ENCODE measurements at regions not wholly inside any gene's neighbourhood (a gene's known extent, or its start where the extent isn't known, plus 50 kb on each side); places are given as distances from the start of the nearest gene placed in this dataset.

GRCh38 chr6:23307516-23307915, 738.1 kb downstream of the HDGFL1 start:
- no peak for DNase-seq (ENCODE audit: low read depth)
- TF ChIP-seq CTCF (conservative IDR thresholded peaks at IDR 0.05; ENCODE audit: low read depth, low read length) = no peak
- no peak overlapping the region for H3K4me3 ChIP-seq (ENCODE audit: low read length)

- no peak for TF ChIP-seq CTCF (conservative IDR thresholded peaks at IDR 0.05; ENCODE audit: low read depth, low read length)
- DNase-seq (ENCODE audit: low read depth) = no peak
- no peak overlapping the region for H3K4me3 ChIP-seq (ENCODE audit: low read length)
Measured at GRCh38 chr6:23308166-23308565, 738.8 kb downstream of the HDGFL1 start.

DNA sequence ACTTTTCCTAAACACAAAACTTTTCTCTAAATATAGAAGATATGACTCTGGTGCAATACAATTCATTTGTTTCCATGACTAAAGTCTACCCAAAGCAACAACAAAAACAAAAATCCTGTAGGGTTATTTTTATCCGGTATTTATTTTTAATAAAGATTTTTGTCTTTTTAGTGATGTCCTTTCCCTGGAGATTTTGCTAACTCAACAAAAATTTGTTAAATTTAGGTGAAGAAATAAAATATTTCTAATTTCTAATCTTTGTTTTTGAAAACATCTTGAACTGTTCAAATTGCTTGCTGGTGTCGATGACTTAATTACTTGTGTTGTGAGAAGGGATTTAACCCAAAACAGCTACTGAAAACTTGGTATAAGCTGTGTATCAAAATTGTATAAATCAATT, 741.8 kb downstream of the HDGFL1 start:
- H3K4me3 ChIP-seq (ENCODE audit: low read length) = no peak overlapping the region
- TF ChIP-seq CTCF (conservative IDR thresholded peaks at IDR 0.05; ENCODE audit: low read depth, low read length) = no peak
- no peak for DNase-seq (ENCODE audit: low read depth)

- H3K4me3 ChIP-seq (ENCODE audit: low read length) = no peak overlapping the region
- no peak for TF ChIP-seq CTCF (conservative IDR thresholded peaks at IDR 0.05; ENCODE audit: low read depth, low read length)
- DNase-seq (ENCODE audit: low read depth) = no peak
Measured at GRCh38 chr6:23316131-23316530, 746.8 kb downstream of the HDGFL1 start.

DNA sequence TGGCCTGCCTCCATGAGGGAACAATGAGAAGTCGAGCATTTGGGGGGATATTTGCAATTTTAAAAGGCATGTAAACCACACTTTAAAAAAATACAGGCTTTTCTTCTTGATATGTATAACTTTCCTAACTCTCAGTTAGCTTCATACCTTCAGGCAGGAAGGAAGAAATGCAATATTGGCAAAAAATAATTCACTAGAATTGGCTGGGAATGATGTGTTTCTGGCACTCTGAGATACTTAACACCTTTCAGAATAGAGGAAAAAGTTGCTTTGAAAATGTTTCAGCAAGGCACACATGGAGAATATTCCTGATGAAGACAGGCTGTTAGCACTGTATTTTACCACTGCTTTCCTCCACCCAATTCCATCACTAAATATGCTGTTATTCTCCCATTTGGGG, 747.6 kb downstream of the HDGFL1 start:
- H3K4me3 ChIP-seq (ENCODE audit: low read length) = no peak overlapping the region
- DNase-seq (ENCODE audit: low read depth) = no peak
- no peak for TF ChIP-seq CTCF (conservative IDR thresholded peaks at IDR 0.05; ENCODE audit: low read depth, low read length)

DNA sequence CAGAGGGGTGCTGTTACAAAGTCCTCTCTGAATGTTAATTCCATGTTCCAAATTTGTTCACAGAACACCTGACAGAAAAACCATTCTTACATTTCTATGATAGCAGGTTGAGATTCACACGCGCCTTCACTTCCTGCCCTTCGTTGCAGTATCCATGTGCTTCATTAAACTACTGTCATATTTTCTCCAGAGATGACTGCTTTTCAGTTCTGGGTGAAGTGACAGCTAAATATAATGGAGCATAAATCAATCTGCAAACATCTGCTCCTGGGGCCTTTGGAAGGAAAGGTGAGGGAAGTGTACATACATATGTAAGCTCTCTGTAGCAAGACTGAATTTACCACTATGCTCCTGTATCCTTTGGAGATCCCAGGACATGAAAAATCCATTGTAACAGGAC, 750.2 kb downstream of the HDGFL1 start:
- no peak for DNase-seq (ENCODE audit: low read depth)
- no peak overlapping the region for H3K4me3 ChIP-seq (ENCODE audit: low read length)
- TF ChIP-seq CTCF (conservative IDR thresholded peaks at IDR 0.05; ENCODE audit: low read depth, low read length) = no peak

DNA sequence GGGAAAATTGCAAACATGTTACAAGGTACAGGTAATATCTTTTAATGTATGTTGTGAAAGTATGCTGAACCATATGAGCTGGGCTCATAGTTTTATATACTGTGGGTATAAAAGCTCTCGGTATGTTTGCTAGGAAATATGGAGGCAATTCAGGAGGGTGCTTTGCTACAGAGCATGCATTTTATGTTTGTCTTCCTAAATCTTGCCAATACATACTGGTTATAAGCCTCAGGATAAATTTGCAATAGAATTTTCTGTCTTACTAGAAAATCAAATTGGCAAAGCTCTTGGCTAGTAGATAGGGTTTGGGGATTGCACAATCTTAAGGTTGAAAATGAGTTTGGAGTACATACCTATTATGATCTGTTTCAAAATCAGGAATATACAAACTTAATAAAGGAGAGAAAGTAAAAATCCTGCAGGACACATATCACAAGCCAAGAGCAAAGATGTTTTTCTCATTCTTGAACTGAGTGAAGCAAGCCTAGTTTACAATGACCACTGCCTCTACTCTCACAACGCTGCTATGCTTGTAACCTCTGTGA, 751.2 kb downstream of the HDGFL1 start:
- TF ChIP-seq CTCF (conservative IDR thresholded peaks at IDR 0.05; ENCODE audit: low read depth, low read length) = no peak
- no peak for DNase-seq (ENCODE audit: low read depth)
- no peak overlapping the region for H3K4me3 ChIP-seq (ENCODE audit: low read length)
